Neuronal stem cell (in vitro differentiated cells): ENCODE measurements at regions not wholly inside any gene's neighbourhood (a gene's known extent, or its start where the extent isn't known, plus 50 kb on each side); places are given as distances from the start of the nearest gene placed in this dataset.

Source experiments
- DNase-seq: peaks from one replicate; pipeline ENCODE4 v3.0.0-alpha.2; 2013; ENCODE audit warnings: low spot score
- H2AFZ ChIP-seq: one replicate; pipeline ENCODE4 v1.6.1; 2013; ENCODE audit warnings: mild to moderate bottlenecking, low read length, inconsistent platforms
- H2AK5ac ChIP-seq: 2 replicates; pipeline ENCODE4 v1.6.1; 2013; ENCODE audit warnings: low read depth, mild to moderate bottlenecking, inconsistent platforms, low read length, moderate library complexity, mixed read lengths
- H2BK120ac ChIP-seq: 2 replicates; pipeline ENCODE4 v1.6.1; 2013; ENCODE audit warnings: low read depth, mild to moderate bottlenecking, inconsistent platforms, low read length, moderate library complexity, mixed read lengths
- H2BK12ac ChIP-seq: one replicate; pipeline ENCODE4 v1.6.1; 2013; ENCODE audit warnings: low read length, inconsistent platforms
- H2BK15ac ChIP-seq: 2 replicates; pipeline ENCODE4 v1.6.1; 2013; ENCODE audit warnings: mild to moderate bottlenecking, low read length, inconsistent platforms, mixed read lengths
- H2BK5ac ChIP-seq: one replicate; pipeline ENCODE4 v1.6.1; 2013; ENCODE audit warnings: inconsistent platforms, mild to moderate bottlenecking, low read length, moderate library complexity
- H3K14ac ChIP-seq: one replicate; pipeline ENCODE4 v1.6.1; 2013; ENCODE audit warnings: low read length, inconsistent platforms
- H3K18ac ChIP-seq: 2 replicates; pipeline ENCODE4 v1.6.1; 2013; ENCODE audit warnings: low read length, inconsistent platforms
- H3K23ac ChIP-seq: 2 replicates; pipeline ENCODE4 v1.6.1; 2013; ENCODE audit warnings: low read depth, mild to moderate bottlenecking, mixed read lengths, low read length, inconsistent platforms; ENCODE audit not compliant: poor library complexity
- H3K27ac ChIP-seq: replicated peaks from 3 replicates; pipeline ENCODE4 v1.5.1; 2013; ENCODE audit warnings: low read length, inconsistent platforms
- H3K27me3 ChIP-seq, 3 experiments: 2 replicates each; pipeline ENCODE4 v1.6.1; 2013; ENCODE audit warnings: low read length in 3 of 3, mild to moderate bottlenecking in 2 of 3, inconsistent platforms in 1 of 3, low read depth in 1 of 3, mixed read lengths in 1 of 3, moderate library complexity in 1 of 3; ENCODE audit not compliant: control insufficient read depth in 3 of 3, insufficient read depth in 3 of 3
- H3K36me3 ChIP-seq, 2 donors: replicated peaks in 1 of 2; 2 replicates each; pipeline ENCODE4 v1.6.1; 2013; ENCODE audit warnings: low read length in 2 of 2; ENCODE audit not compliant: control insufficient read depth in 2 of 2, insufficient read depth in 2 of 2
- H3K4ac ChIP-seq: 2 replicates; pipeline ENCODE4 v1.6.1; 2013; ENCODE audit warnings: inconsistent platforms, mild to moderate bottlenecking, low read length, moderate library complexity
- H3K4me1 ChIP-seq, 2 donors: 1 replicate in 1 of 2; 2 replicates in 1 of 2; pipeline ENCODE4 v1.6.1; 2013; ENCODE audit warnings: low read length in 2 of 2, low read depth in 1 of 2; ENCODE audit not compliant: control insufficient read depth in 2 of 2, insufficient read depth in 1 of 2
- H3K4me2 ChIP-seq: one replicate; pipeline ENCODE4 v1.6.1; 2013; ENCODE audit warnings: mild to moderate bottlenecking, low read length, inconsistent platforms; ENCODE audit not compliant: insufficient read depth, poor library complexity, severe bottlenecking
- H3K4me3 ChIP-seq, 2 donors: 2 replicates each; pipeline ENCODE4 v1.5.1; 2013; ENCODE audit warnings: low read length in 2 of 2, mild to moderate bottlenecking in 2 of 2, inconsistent platforms in 1 of 2, moderate library complexity in 1 of 2
- H3K79me1 ChIP-seq: one replicate; pipeline ENCODE4 v1.6.1; 2013; ENCODE audit warnings: low read depth, mild to moderate bottlenecking, inconsistent platforms, low read length, moderate library complexity
- H3K9ac ChIP-seq: one replicate; pipeline ENCODE4 v1.6.1; 2013; ENCODE audit warnings: mild to moderate bottlenecking, low read depth, low read length, inconsistent platforms; ENCODE audit not compliant: poor library complexity
- H3K9me3 ChIP-seq, 2 donors: replicated peaks in 1 of 2; 2 replicates each; pipeline versions ENCODE3 to v1.6.1; 2013; ENCODE audit warnings: low read length in 2 of 2, mild to moderate bottlenecking in 2 of 2, inconsistent platforms in 1 of 2, low read depth in 1 of 2, mixed read lengths in 1 of 2, moderate library complexity in 1 of 2; ENCODE audit not compliant: control insufficient read depth in 2 of 2, insufficient read depth in 1 of 2
- H4K8ac ChIP-seq: one replicate; pipeline ENCODE4 v1.6.1; 2013; ENCODE audit warnings: low read depth, mild to moderate bottlenecking, inconsistent platforms, low read length, moderate library complexity
- H4K91ac ChIP-seq: one replicate; pipeline ENCODE4 v1.6.1; 2013; ENCODE audit warnings: low read length, low read depth, mild to moderate bottlenecking, inconsistent platforms; ENCODE audit not compliant: poor library complexity
- WGBS, 2 donors: extraction: QIAGEN DNeasy Blood & Tissue Kit; methylation state at CpG; one replicate each; pipeline ENCODE4 v1.1.7; 2013; ENCODE audit warnings: missing lambda C conversion rate in 2 of 2, mixed read lengths in 1 of 2; ENCODE audit not compliant: insufficient read length in 2 of 2, insufficient replicate concordance in 1 of 2; ENCODE audit errors: extremely low coverage in 2 of 2; 5-methylcytosine and 5-hydroxymethylcytosine counted together

DNA sequence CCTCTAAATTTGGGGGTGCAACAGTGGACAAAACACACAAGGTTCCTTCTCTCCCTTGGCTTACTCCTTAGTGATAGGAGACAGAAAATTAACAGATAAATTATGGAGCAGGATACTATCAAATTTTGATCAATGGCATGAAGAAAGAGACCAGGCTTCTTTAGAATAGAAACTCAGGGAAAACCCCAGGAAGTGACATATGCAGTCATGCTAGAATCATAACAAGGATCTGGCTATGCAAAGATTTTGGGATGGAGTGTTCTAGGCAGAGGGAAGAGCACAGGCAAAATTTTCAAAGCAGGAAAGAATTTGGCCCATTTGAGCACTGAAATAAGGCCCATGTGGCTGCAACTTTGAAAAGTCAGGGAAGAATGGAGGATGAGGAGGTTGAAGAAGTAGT, 182.3 kb upstream of the PLEKHG7 start:
- no peak overlapping the region for H3K14ac ChIP-seq

DNA sequence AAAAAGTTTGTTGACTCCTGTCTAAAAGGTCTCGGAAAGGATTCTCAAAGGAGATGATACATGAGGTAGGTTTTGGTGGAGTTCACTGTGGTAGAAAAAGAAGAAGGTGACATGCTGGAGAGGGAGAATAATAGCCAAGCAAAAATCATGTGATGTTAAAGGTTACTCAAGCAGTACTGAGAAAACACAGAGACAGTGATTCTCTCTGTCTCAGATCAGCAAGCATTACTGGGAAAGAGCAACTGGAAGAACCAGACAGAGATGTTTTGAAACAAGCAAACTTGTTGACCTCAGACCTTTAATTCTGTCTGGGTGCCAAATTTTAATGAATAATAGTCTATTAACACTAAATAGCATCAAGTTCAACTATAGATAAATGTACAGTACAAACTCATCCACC, 183.5 kb upstream of the PLEKHG7 start:
- Histone ChIP-seq H2BK12ac (no peak overlapping the region), H3K4me1 (no peaks in the 10 kb centered on the region), H2BK15ac (no peak overlapping the region), H2AFZ (no peak overlapping the region), H3K9ac (no peak overlapping the region), H3K23ac (no peak overlapping the region), H4K8ac (no peak overlapping the region), H3K4ac (no peak overlapping the region), H3K9me3 (peaks cover 0 to 2% of the 10 kb centered on the region in 2 donors), H2BK120ac (no peak overlapping the region), H2BK5ac (no peak overlapping the region), H3K36me3 (no peaks in the 10 kb centered on the region), H3K27me3 (no peaks in the 10 kb centered on the region), H3K18ac (no peak overlapping the region), H3K14ac (no peak overlapping the region), H3K27ac (no peak overlapping the region), H3K79me1 (no peaks in the 10 kb centered on the region), H3K4me3 (no peak overlapping the region), H3K4me2 (no peak overlapping the region), H2AK5ac (no peak overlapping the region), H4K91ac (no peak overlapping the region)
- no peak for DNase-seq
- no CpG with 5 or more reads among the region's 1 CpG for WGBS, 2 donors

More for the DNA sequence above, 182.3 kb upstream of the PLEKHG7 start:
- DNase-seq: no peak
- no peak overlapping the region for H4K8ac ChIP-seq
- H3K4me3 ChIP-seq: no peak overlapping the region
- no peak overlapping the region for H3K9ac ChIP-seq
- H3K23ac ChIP-seq: no peak overlapping the region
- H2BK15ac ChIP-seq: no peak overlapping the region
- H3K18ac ChIP-seq: no peak overlapping the region
- no peaks in the 10 kb centered on the region for H3K27me3 ChIP-seq
- H3K27ac ChIP-seq: no peak overlapping the region
- no peak overlapping the region for H2AFZ ChIP-seq
- H3K4ac ChIP-seq: no peak overlapping the region
- no peak overlapping the region for H2BK120ac ChIP-seq
- H2AK5ac ChIP-seq: no peak overlapping the region
- no peaks in the 10 kb centered on the region for H3K79me1 ChIP-seq
- H3K4me1 ChIP-seq: no peaks in the 10 kb centered on the region
- H2BK5ac ChIP-seq: no peak overlapping the region
- H3K4me2 ChIP-seq: no peak overlapping the region
- H2BK12ac ChIP-seq: no peak overlapping the region
- H3K36me3 ChIP-seq: no peaks in the 10 kb centered on the region
- H3K9me3 ChIP-seq: peaks cover 0 to 2% of the 10 kb centered on the region in 2 donors
- no peak overlapping the region for H4K91ac ChIP-seq

DNA sequence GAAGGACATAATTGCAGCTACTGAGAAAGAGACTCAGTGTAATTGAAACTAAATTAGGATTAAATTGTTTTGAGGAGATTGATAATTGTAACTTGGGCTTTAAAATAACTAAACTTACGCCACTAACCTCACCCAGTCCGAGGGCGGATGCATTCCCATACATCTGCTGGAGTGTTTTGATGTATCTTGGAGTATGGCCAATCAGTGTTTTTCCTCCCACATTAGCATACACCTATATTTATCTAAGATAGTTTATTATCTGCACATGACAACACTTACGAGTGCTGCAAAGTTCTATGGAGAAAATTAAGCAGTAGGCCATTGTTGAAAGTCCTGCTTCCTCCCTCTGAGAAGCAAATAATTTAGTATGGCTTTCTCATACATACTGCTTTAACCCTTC, 184.7 kb upstream of the PLEKHG7 start:
- Histone ChIP-seq H3K23ac (no peak overlapping the region), H2AFZ (no peak overlapping the region), H3K27ac (no peak overlapping the region), H2BK5ac (no peak overlapping the region), H2BK15ac (no peak overlapping the region), H2BK12ac (no peak overlapping the region), H3K18ac (no peak overlapping the region), H3K27me3 (no peaks in the 10 kb centered on the region), H3K4me1 (no peaks in the 10 kb centered on the region), H3K36me3 (no peaks in the 10 kb centered on the region), H3K4me3 (no peak overlapping the region), H3K14ac (no peak overlapping the region), H2BK120ac (no peak overlapping the region), H3K9me3 (no peaks in the 10 kb centered on the region), H3K4ac (no peak overlapping the region), H3K79me1 (no peaks in the 10 kb centered on the region), H4K8ac (no peak overlapping the region), H4K91ac (no peak overlapping the region), H3K4me2 (no peak overlapping the region), H2AK5ac (no peak overlapping the region), H3K9ac (no peak overlapping the region)
- DNase-seq: no peak
- no CpG with 5 or more reads among the region's 4 CpGs for WGBS, 2 donors

DNA sequence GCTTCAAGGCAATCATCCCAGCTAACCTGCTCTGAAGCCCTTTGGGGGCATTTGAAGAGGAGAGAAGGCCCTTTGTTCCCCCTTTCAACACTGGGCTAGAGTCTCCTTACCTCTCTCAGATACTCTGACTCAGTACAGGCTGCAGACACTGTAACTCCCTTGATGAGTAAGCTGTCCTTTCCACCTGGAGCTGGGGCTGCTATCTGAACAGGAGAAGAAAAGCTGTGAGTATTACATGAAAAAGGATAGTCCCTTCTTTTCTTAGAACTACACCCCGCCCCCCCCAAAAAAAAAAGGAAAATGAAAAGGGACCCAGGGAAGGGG, 186.6 kb upstream of the PLEKHG7 start:
- Histone ChIP-seq H3K4me2 (no peak overlapping the region), H4K91ac (no peak overlapping the region), H3K4ac (no peak overlapping the region), H3K27me3 (no peaks in the 10 kb centered on the region), H2BK12ac (no peak overlapping the region), H2BK15ac (no peak overlapping the region), H3K36me3 (no peaks in the 10 kb centered on the region), H3K9ac (no peak overlapping the region), H3K4me1 (no peaks in the 10 kb centered on the region), H4K8ac (no peak overlapping the region), H3K23ac (no peak overlapping the region), H3K14ac (no peak overlapping the region), H3K4me3 (no peak overlapping the region), H2AK5ac (no peak overlapping the region), H3K9me3 (no peaks in the 10 kb centered on the region), H3K18ac (no peak overlapping the region), H3K27ac (no peak overlapping the region), H2BK120ac (no peak overlapping the region), H2BK5ac (no peak overlapping the region), H3K79me1 (no peaks in the 10 kb centered on the region), H2AFZ (no peak overlapping the region)
- no peak for DNase-seq
- WGBS, 2 donors: no CpG with 5 or more reads among the region's 1 CpG
